ENCODE measurements at regions not wholly inside any gene's neighbourhood (a gene's known extent, or its start where the extent isn't known, plus 50 kb on each side); places are given as distances from the start of the nearest gene placed in this dataset.

- no peaks in the 10 kb centered on the region for H4K20me1 ChIP-seq (replicated peaks; ENCODE audit: control insufficient read depth, insufficient read depth, low read length)
- POLR2A ChIA-PET: interaction anchor here (0.7 kb wide), 2 partner anchors 20 to 322 kb away, joined by 3 read pairs; no protein-coding TSS in a partner anchor
- in situ Hi-C loops (cut with MboI) (no loop called here), intact Hi-C loops (cut with micrococcal nuclease) (no loop called here)
- H3K9me3 ChIP-seq (replicated peaks; ENCODE audit: control insufficient read depth, insufficient read depth, low read depth, low read length): no peaks in the 10 kb centered on the region
- FAIRE-seq: peak; percentile 19
- peak; percentile 87 to 88 for TF ChIP-seq NRF1 (conservative IDR thresholded peaks at IDR 0.05 in 1 of 2, IDR thresholded peaks at IDR 0.05 in 1 of 2)
- TF ChIP-seq LEF1 (IDR thresholded peaks at IDR 0.05): no peak
- no peak for TF ChIP-seq ZNF444 (CRISPR knock-in tag; IDR thresholded peaks at IDR 0.05)
- TF ChIP-seq MEIS2 (IDR thresholded peaks at IDR 0.05; ENCODE audit: partially characterized antibody): peak; percentile 4
- WGBS (ENCODE audit: insufficient coverage, low coverage, missing lambda C conversion rate): 2% methylated on average over 6 of the region's 6 CpGs
- CTCF ChIA-PET (ENCODE audit: low intra/inter-chr PET ratio): no interaction called here
- no peak overlapping the region for H3K4me2 ChIP-seq (ENCODE audit: insufficient read depth, low read length)
- H3K27me3 ChIP-seq (ENCODE audit: control insufficient read depth in 2 of 2, insufficient read depth in 2 of 2, low read length in 2 of 2): no peaks in the 10 kb centered on the region; a peak in 1 of 5 replicates
- H3K4me3 ChIP-seq: no peak overlapping the region
- H3K27ac ChIP-seq (ENCODE audit: extremely low read depth, low read depth, low read length): no peak overlapping the region
- H3K36me3 ChIP-seq (ENCODE audit: control insufficient read depth, insufficient read depth, low read length): no peaks in the 10 kb centered on the region
- ATAC-seq: peak; percentile 89
- no peaks in the 10 kb centered on the region for H3K4me1 ChIP-seq (replicated peaks in 1 of 2; ENCODE audit: control insufficient read depth in 2 of 2, insufficient read depth in 2 of 2, low read length in 2 of 2)
- peaks cover 4% of the 10 kb centered on the region for H3K9me1 ChIP-seq (ENCODE audit: control insufficient read depth, insufficient read depth, low read length)
- DNase-seq (ENCODE audit: extremely low read depth in 1 of 4, low spot score in 3 of 4): peak; percentile 38 to 62 (median 51)
- no TSS peak for BruUV-seq (replicated peaks)
- H3K79me2 ChIP-seq (ENCODE audit: control insufficient read depth, insufficient read depth, low read length): no peaks in the 10 kb centered on the region
- H3K9ac ChIP-seq (ENCODE audit: insufficient read depth in 1 of 2, low read depth in 2 of 2, low read length in 2 of 2): no peak overlapping the region
- H2AFZ ChIP-seq (ENCODE audit: low read depth, low read length): no peak overlapping the region
Observed at GRCh38 chr16:26709175-26709574, 357.6 kb upstream of the C16orf82 start.

DNA sequence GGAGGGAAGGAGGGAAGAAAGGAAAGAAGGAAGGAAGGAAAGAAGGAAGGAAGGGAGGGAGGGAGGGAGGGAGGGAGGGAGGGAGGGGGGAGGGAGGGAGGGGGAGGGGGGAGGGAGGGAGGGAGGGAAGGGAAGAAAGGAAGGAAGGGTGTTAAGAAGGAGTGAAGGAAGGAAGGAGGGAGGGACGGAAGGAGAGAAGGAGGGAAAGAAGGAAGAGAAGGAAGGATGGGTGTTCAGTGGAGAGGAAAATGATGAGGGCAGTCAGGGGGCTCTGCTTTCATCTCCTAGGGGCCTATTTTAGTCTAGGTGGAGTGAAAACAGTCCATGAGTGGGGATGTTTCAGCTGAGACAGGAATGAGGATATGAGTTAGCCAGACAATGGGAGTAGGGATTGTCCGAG lies 357.0 kb upstream of the C16orf82 start:
- 0% methylated on average over 1 of the region's 2 CpGs for WGBS (ENCODE audit: insufficient coverage, low coverage, missing lambda C conversion rate)
- ChIA-PET CTCF (ENCODE audit: low intra/inter-chr PET ratio) (no interaction called here), POLR2A (interaction anchor here (0.7 kb wide), 1 partner anchor 321 kb away, joined by 3 read pairs; no protein-coding TSS in a partner anchor)
- ATAC-seq (no peak), DNase-seq (ENCODE audit: extremely low read depth in 1 of 4, low spot score in 3 of 4) (no peak), FAIRE-seq (no peak)
- intact Hi-C loops (cut with micrococcal nuclease) (no loop called here), in situ Hi-C loops (cut with MboI) (no loop called here)
- H3K9ac ChIP-seq (ENCODE audit: insufficient read depth in 1 of 2, low read depth in 2 of 2, low read length in 2 of 2): no peak overlapping the region
- H3K9me1 ChIP-seq (ENCODE audit: control insufficient read depth, insufficient read depth, low read length): peaks cover 4% of the 10 kb centered on the region
- H3K27me3 ChIP-seq (ENCODE audit: control insufficient read depth in 2 of 2, insufficient read depth in 2 of 2, low read length in 2 of 2): peaks cover under 1 to 2% of the 10 kb centered on the region in 2 experiments; a peak in 1 of 5 replicates
- no peaks in the 10 kb centered on the region for H3K36me3 ChIP-seq (ENCODE audit: control insufficient read depth, insufficient read depth, low read length)
- H3K4me1 ChIP-seq (replicated peaks in 1 of 2; ENCODE audit: control insufficient read depth in 2 of 2, insufficient read depth in 2 of 2, low read length in 2 of 2): no peaks in the 10 kb centered on the region
- no TSS peak for BruUV-seq (replicated peaks)
- H3K4me2 ChIP-seq (ENCODE audit: insufficient read depth, low read length): no peak overlapping the region
- no peaks in the 10 kb centered on the region for H3K9me3 ChIP-seq (replicated peaks; ENCODE audit: control insufficient read depth, insufficient read depth, low read depth, low read length)
- TF ChIP-seq MCM2 (IDR thresholded peaks at IDR 0.05; ENCODE audit: low read depth): no peak
- TF ChIP-seq ZNF134 (CRISPR knock-in tag; conservative IDR thresholded peaks at IDR 0.05): no peak
- TF ChIP-seq ELF2 (CRISPR knock-in tag; IDR thresholded peaks at IDR 0.05): no peak
- TF ChIP-seq KAT8 (IDR thresholded peaks at IDR 0.05; ENCODE audit: low read depth): no peak
- TF ChIP-seq TRIM24 (IDR thresholded peaks at IDR 0.05): no peak
- TF ChIP-seq SMARCA4 (IDR thresholded peaks at IDR 0.05): no peak
- TF ChIP-seq CHD4 (IDR thresholded peaks at IDR 0.05; ENCODE audit: insufficient read depth, insufficient replicate concordance, low read depth, low read length, poor library complexity, severe bottlenecking): no peak
- TF ChIP-seq TAL1 (IDR thresholded peaks at IDR 0.05): no peak
- TF ChIP-seq PPARD (CRISPR knock-in tag; IDR thresholded peaks at IDR 0.05): no peak
- TF ChIP-seq ZNF143 (CRISPR knock-in tag; IDR thresholded peaks at IDR 0.05): no peak
- TF ChIP-seq, protein P1, sequence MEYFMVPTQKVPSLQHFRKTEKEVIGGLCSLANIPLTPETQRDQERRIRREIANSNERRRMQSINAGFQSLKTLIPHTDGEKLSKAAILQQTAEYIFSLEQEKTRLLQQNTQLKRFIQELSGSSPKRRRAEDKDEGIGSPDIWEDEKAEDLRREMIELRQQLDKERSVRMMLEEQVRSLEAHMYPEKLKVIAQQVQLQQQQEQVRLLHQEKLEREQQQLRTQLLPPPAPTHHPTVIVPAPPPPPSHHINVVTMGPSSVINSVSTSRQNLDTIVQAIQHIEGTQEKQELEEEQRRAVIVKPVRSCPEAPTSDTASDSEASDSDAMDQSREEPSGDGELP (CRISPR knock-in tag; IDR thresholded peaks at IDR 0.05; ENCODE audit: borderline replicate concordance): no peak
- no peak overlapping the region for H3K27ac ChIP-seq (ENCODE audit: extremely low read depth, low read depth, low read length)
- H4K20me1 ChIP-seq (replicated peaks; ENCODE audit: control insufficient read depth, insufficient read depth, low read length): no peaks in the 10 kb centered on the region
- no peak overlapping the region for H2AFZ ChIP-seq (ENCODE audit: low read depth, low read length)
- H3K4me3 ChIP-seq: no peak overlapping the region
- no peaks in the 10 kb centered on the region for H3K79me2 ChIP-seq (ENCODE audit: control insufficient read depth, insufficient read depth, low read length)
